ENCODE measurements at regions not wholly inside any gene's neighbourhood (a gene's known extent, or its start where the extent isn't known, plus 50 kb on each side); places are given as distances from the start of the nearest gene placed in this dataset.
A peak's percentile ranks its signal among the peaks of the same experiment; 100 is the strongest.

DNA sequence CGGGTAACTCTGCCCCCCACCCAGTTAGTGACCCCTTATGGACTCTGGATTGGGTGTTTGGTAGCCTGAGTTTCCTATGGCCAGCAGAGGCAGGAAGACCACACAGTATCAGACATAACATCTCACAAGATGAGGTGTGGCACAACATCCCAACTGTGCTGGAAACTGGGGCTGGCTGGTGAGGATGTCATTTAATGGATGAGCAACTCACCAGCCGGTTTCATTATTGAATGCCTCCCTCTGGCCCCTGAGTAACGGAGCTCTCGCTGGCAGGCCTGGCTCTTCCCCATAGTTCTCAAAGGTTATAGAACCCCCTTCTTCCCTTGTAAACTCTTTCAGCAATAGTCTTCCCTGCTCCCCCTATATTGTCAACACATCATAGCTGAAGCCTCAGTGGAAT is 195.0 kb downstream of the BCL11A start:
- Mint-ChIP-seq H3K4me3 (no peak overlapping the region), H3K27ac (no peak overlapping the region), H3K36me3 (no peaks in the 10 kb centered on the region), H3K27me3 (ENCODE audit: low read depth) (no peaks in the 10 kb centered on the region), H3K4me1 (peaks cover 15% of the 10 kb centered on the region), H3K9me3 (no peaks in the 10 kb centered on the region)
- DNase-seq (ENCODE audit: low spot score in 2 of 2, unreplicated experiment in 2 of 2): no peak
- TF ChIP-seq, protein P1, sequence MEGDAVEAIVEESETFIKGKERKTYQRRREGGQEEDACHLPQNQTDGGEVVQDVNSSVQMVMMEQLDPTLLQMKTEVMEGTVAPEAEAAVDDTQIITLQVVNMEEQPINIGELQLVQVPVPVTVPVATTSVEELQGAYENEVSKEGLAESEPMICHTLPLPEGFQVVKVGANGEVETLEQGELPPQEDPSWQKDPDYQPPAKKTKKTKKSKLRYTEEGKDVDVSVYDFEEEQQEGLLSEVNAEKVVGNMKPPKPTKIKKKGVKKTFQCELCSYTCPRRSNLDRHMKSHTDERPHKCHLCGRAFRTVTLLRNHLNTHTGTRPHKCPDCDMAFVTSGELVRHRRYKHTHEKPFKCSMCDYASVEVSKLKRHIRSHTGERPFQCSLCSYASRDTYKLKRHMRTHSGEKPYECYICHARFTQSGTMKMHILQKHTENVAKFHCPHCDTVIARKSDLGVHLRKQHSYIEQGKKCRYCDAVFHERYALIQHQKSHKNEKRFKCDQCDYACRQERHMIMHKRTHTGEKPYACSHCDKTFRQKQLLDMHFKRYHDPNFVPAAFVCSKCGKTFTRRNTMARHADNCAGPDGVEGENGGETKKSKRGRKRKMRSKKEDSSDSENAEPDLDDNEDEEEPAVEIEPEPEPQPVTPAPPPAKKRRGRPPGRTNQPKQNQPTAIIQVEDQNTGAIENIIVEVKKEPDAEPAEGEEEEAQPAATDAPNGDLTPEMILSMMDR (IDR thresholded peaks at IDR 0.05; ENCODE audit: unreplicated experiment): no peak

DNA sequence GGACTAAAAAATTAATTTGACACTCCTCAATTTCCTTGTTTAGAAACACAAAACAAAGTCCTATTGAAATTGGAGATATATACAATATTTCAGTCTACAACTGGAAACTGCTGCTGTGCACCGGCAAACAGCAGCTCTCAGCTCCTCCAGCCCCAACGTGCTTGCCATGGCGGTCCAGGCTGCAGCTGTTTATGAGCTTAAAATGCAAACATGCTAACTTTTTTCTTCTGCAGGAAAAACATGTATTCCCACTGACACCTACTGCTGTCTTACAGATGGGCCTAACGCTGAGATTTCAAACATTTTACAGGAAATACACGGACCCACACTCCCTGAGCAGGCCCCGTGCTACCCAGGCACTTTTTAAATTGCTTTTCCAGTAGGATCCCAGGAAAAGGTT is 195.5 kb downstream of the BCL11A start:
- no peaks in the 10 kb centered on the region for H3K9me3 Mint-ChIP-seq
- no peak for DNase-seq (ENCODE audit: low spot score in 2 of 2, unreplicated experiment in 2 of 2)
- H3K4me1 Mint-ChIP-seq: peaks cover 20% of the 10 kb centered on the region
- no peaks in the 10 kb centered on the region for H3K27me3 Mint-ChIP-seq (ENCODE audit: low read depth)
- H3K4me3 Mint-ChIP-seq: no peak overlapping the region
- TF ChIP-seq, protein P1 (IDR thresholded peaks at IDR 0.05; ENCODE audit: unreplicated experiment): no peak
- no peak overlapping the region for H3K27ac Mint-ChIP-seq
- no peaks in the 10 kb centered on the region for H3K36me3 Mint-ChIP-seq

DNA sequence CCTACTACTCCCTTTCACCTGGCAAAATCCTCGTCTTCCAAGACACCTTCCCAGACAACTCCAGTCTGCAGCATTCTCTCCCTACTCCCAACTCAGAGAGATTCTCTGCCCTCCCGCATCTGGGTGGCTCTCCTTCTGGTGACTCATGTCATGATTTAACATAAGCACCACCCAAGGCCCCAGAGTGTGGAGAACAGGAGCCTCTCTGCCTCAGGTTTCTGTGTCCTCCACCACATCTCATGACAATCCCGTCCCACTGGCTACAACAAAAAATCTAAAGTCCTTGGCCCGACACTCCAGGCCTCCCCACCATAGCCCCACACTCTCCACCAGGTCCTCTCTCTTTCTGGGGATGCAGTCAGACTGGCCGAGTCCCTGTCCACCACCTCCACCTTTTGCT is 197.1 kb downstream of the BCL11A start:
- DNase-seq (ENCODE audit: low spot score in 2 of 2, unreplicated experiment in 2 of 2): no peak
- Mint-ChIP-seq H3K27ac (no peak overlapping the region), H3K27me3 (ENCODE audit: low read depth) (no peaks in the 10 kb centered on the region), H3K4me1 (peaks cover 28% of the 10 kb centered on the region), H3K9me3 (no peaks in the 10 kb centered on the region), H3K36me3 (no peaks in the 10 kb centered on the region), H3K4me3 (no peak overlapping the region)
- TF ChIP-seq, protein P1 (IDR thresholded peaks at IDR 0.05; ENCODE audit: unreplicated experiment): no peak

DNA sequence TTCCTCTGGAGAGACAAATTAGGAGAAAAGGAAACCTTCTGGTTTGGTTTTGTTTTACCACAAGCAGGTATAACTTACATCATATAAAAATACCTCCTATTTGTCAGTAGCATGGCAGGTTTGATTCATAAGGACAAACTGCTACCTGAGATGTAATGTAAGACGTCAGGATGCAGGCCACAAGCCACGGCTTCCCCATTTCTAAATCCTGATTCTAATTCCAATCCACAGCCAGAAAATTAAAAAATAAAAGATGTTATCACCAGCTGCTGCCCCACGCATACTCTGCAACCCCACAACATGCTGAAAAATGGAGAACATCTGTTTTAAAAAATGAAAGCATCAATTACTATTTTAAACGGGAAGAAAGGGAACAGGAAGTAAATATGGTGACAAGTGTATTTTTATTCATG is 197.6 kb downstream of the BCL11A start:
- no peaks in the 10 kb centered on the region for H3K36me3 Mint-ChIP-seq
- TF ChIP-seq, protein P1 (IDR thresholded peaks at IDR 0.05; ENCODE audit: unreplicated experiment): no peak
- H3K27ac Mint-ChIP-seq: no peak overlapping the region
- no peaks in the 10 kb centered on the region for H3K27me3 Mint-ChIP-seq (ENCODE audit: low read depth)
- no peak overlapping the region for H3K4me3 Mint-ChIP-seq
- no peak for DNase-seq (ENCODE audit: low spot score in 2 of 2, unreplicated experiment in 2 of 2)
- H3K4me1 Mint-ChIP-seq: peaks cover 28% of the 10 kb centered on the region
- H3K9me3 Mint-ChIP-seq: no peaks in the 10 kb centered on the region

DNA sequence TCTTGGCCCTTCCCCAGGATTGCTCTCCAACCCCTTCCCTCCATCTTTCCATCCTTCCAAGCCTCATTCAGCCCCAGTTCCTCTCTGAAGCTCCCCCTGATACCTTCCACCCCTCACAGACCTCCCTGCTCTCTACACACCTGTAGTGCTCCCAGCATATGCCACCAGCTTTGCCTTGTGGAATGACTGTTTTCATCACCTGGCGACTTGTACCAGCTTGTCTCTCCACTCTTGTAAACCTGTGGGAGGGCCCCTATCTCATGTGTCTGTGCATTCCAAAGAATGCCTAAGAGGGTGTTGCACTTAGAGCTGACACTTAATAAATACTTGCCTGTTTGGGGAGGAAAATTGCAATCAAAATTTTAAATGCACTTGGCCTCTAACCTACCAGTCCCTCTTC is 198.7 kb downstream of the BCL11A start:
- DNase-seq (ENCODE audit: low spot score in 2 of 2, unreplicated experiment in 2 of 2): no peak
- no peaks in the 10 kb centered on the region for H3K27me3 Mint-ChIP-seq (ENCODE audit: low read depth)
- no peak overlapping the region for H3K4me3 Mint-ChIP-seq

More for the DNA sequence above, 198.7 kb downstream of the BCL11A start:
- Mint-ChIP-seq H3K36me3 (no peaks in the 10 kb centered on the region), H3K4me1 (peaks cover 28% of the 10 kb centered on the region), H3K27ac (peak overlapping the region; percentile 70), H3K9me3 (no peaks in the 10 kb centered on the region)
- TF ChIP-seq, protein P1 (IDR thresholded peaks at IDR 0.05; ENCODE audit: unreplicated experiment): no peak

All from mesothelial cell of epicardium (in vitro differentiated cells).